ENCODE measurements at regions not wholly inside any gene's neighbourhood (a gene's known extent, or its start where the extent isn't known, plus 50 kb on each side); places are given as distances from the start of the nearest gene placed in this dataset.
"Not testable (repeated sequence)": the region's sequence is repeated elsewhere in the genome, so short reads cannot be mapped to it uniquely, and the experiment has no call there.

- intact Hi-C loops (cut with DNase I); DNase-seq (ENCODE audit: low spot score): not testable (repeated sequence)
Observed at GRCh38 chr6:71360556-71361335, 72.1 kb downstream of the OGFRL1 start.

DNA sequence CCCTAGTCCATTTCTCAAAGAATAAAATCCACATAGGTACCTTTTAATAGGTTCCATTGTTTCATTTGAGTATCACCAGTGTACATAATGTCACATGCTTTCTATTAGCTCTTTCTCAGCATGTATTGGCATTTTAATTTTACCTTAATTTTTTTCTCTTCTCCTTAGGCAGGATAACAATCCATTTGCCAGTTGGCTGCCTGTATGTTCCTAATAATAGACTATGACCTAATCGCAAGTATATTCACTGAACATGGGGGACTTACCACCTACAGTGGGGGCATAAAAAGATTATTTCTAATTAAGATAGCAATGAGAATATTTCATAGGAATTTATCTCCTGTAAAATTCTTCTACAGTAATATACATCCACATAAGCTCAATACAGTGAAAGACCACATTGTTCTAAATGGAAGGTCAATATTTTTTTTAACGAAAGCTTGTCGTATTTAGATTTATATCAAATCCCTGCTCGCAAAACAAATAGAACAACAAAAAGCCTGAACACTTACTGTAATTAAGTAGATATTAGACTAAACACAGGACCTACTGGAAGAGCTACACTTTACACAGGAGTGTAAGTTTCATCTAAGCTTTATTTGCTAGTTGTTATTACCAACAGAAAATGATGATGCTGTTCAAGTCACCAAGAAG is 76.4 kb downstream of the OGFRL1 start:
- intact Hi-C loops (cut with DNase I) = no loop called here
- DNase-seq (ENCODE audit: low spot score) = no peak

- DNase-seq (ENCODE audit: low spot score) = no peak
- intact Hi-C loops (cut with DNase I) = no loop called here
Observed at GRCh38 chr6:71367756-71368155, 79.1 kb downstream of the OGFRL1 start.

DNA sequence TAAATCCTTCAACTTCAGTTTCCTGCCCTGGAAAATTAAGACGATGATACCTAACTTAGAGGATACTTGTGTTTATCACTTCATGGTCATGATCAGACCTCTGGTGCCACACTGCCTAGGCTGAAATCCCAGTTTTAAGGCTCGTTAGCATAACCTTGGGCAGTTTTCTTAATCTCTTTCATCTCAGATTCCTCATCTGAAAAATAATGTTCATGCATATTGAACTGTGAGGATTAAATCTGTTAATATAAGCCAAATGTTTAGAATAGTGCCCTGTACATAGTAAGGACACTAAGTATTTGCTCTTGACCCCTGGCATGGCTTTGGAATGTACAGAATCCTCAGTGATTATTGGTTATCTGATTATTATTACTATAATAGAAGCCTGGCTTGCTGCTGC is 79.7 kb downstream of the OGFRL1 start:
- intact Hi-C loops (cut with DNase I) = no loop called here
- DNase-seq (ENCODE audit: low spot score) = no peak

DNA sequence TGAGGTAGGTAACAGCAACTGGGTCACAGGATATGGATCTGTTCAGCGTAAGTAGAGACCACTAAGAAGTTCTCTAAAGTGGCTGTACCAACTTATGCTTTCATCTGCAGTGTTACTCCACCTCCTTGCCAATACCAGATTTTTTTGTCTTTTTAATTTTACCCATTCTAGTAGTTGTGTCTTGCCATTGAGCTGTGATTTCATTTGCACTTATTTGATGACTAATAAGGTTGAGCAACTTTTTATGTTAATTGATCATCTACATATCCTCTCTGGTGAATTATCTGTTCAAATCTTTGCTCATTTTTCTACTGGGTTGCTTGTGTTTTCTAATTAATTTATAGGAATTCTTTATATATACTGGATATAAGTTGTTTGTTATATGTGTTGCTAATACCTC is 82.9 kb downstream of the OGFRL1 start:
- DNase-seq (ENCODE audit: low spot score) = no peak
- intact Hi-C loops (cut with DNase I) = no loop called here

GRCh38 chr6:71373943-71374342 is 85.3 kb downstream of the OGFRL1 start:
- intact Hi-C loops (cut with DNase I) = no loop called here
- DNase-seq (ENCODE audit: low spot score) = no peak

- no peak for DNase-seq (ENCODE audit: low spot score)
- intact Hi-C loops (cut with DNase I) = no loop called here
Observed at GRCh38 chr6:71375676-71376075, 87.1 kb downstream of the OGFRL1 start.

DNA sequence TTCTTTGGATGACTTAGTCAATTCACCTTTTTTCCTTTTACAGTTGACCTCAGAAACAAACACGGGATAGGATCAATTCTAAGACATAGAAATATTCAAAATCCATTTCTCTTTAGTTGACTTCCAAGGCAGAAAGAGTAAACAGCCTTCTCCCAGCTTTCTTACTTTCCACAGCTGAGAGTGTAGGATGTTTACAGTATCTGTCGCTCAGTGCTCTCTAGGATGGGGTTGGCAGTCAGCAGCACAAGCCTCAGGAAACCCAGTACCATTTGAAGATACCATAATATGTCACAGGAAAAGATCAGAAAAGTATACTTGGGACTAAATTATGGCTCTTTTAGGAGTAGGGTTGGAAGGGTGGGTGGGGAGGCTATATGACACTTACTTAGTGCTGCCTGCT is 88.2 kb downstream of the OGFRL1 start:
- intact Hi-C loops (cut with DNase I) = no loop called here
- DNase-seq (ENCODE audit: low spot score) = no peak

- DNase-seq (ENCODE audit: low spot score) = no peak
- intact Hi-C loops (cut with DNase I) = loop anchor here (2.0 to 10.0 kb wide), 2 partner anchors 121 to 127 kb away; no protein-coding TSS in a partner anchor
Observed at GRCh38 chr6:71383476-71383875, 94.9 kb downstream of the OGFRL1 start.

DNA sequence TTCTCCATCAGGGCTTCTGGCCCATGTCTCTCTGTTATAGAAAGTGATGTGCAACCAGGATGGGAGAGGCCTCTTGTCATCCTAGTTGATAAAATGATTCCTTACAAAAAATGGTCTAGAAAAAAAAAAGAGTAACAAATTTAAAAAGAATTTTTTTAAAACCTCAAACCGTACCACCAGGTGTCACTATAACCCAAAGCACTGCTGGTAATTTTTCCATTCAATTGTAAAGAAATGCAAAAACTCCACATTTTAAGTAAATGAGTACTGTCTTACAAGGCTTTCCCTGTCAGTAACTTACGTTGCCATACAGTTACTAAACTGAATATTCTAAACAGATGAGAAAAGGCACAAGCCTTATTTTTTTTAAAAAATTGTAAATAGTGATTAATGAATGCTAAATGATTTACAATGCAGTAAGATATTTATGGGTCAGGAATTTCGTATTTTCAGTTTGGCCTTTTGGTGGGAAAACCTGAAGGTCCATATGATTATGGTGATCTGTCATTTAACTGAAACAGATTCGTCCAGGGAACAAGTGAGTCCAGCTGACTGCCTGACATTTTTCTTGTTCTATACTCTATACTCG is 95.4 kb downstream of the OGFRL1 start:
- intact Hi-C loops (cut with DNase I) = loop anchor here (2.0 to 10.0 kb wide), 2 partner anchors 121 to 127 kb away; no protein-coding TSS in a partner anchor
- DNase-seq (ENCODE audit: low spot score) = no peak

GRCh38 chr6:71385111-71385822 is 96.7 kb downstream of the OGFRL1 start:
- intact Hi-C loops (cut with DNase I) = loop anchor here in 1 of 2 donors (10.0 kb wide), 1 partner anchor 120 kb away; no protein-coding TSS in a partner anchor
- DNase-seq (ENCODE audit: low spot score) = no peak

GRCh38 chr6:71386215-71386614 is 97.6 kb downstream of the OGFRL1 start:
- DNase-seq (ENCODE audit: low spot score) = no peak
- intact Hi-C loops (cut with DNase I) = loop anchor here in 1 of 2 donors (10.0 kb wide), 1 partner anchor 119 kb away; no protein-coding TSS in a partner anchor

- intact Hi-C loops (cut with DNase I) = loop anchor here in 1 of 2 donors (10.0 kb wide), 1 partner anchor 118 kb away; no protein-coding TSS in a partner anchor
Observed at GRCh38 chr6:71387179-71387578, 98.6 kb downstream of the OGFRL1 start.

GRCh38 chr6:71388068-71388744 is 99.6 kb downstream of the OGFRL1 start:
- intact Hi-C loops (cut with DNase I) = loop anchor here in 1 of 2 donors (10.0 kb wide), 1 partner anchor 117 kb away; no protein-coding TSS in a partner anchor
- DNase-seq (ENCODE audit: low spot score) = no peak

More at GRCh38 chr6:71387179-71387578, 98.6 kb downstream of the OGFRL1 start:
- no peak for DNase-seq (ENCODE audit: low spot score)

- no peak for DNase-seq (ENCODE audit: low spot score)
- intact Hi-C loops (cut with DNase I) = loop anchor here in 1 of 2 donors (10.0 kb wide), 1 partner anchor 116 kb away; no protein-coding TSS in a partner anchor
Observed at GRCh38 chr6:71388856-71389527, 100.4 kb downstream of the OGFRL1 start.

DNA sequence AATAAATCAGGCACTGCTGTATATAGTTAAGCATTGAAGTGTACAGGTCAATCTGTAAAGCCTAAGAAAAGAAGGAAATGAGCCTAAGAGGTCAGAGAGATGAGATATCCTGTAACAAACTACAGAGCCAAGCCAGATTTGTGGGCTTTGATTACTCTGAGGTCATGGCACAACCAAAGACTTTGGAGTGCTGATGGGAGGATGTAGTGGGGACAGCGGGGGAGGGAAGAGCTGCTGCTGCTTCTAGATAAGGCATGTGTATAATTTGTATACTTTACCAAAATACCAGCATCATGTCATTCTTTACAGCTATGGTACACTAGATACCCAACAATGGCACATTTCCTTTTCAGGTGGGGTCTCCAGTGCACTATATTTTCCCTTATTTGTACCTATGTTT is 102.5 kb downstream of the OGFRL1 start:
- intact Hi-C loops (cut with DNase I) = no loop called here

GRCh38 chr6:71392276-71392675 is 103.7 kb downstream of the OGFRL1 start:
- DNase-seq (ENCODE audit: low spot score) = no peak
- intact Hi-C loops (cut with DNase I) = no loop called here

More for the DNA sequence above, 102.5 kb downstream of the OGFRL1 start:
- no peak for DNase-seq (ENCODE audit: low spot score)

DNA sequence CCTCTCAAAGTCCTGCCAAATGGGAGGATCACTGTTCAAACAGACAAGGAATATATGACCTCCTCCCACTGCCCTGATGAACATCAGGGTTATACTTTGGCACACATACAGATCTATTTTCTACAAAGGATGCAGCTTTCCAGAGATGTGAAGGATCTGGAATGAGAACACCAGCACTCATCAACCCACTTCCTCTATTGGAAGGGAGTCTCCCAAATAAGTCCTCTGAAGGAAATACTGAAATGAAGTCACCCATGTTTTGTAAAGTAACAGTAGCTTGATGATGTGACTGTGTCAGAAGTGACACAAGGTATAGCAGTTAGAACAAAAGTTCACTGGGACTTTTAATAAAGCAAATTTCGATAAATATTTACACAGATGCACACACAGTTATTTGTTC is 104.9 kb downstream of the OGFRL1 start:
- DNase-seq (ENCODE audit: low spot score) = no peak
- intact Hi-C loops (cut with DNase I) = no loop called here
